Fibroblast of lung (primary cell): ENCODE measurements at regions not wholly inside any gene's neighbourhood (a gene's known extent, or its start where the extent isn't known, plus 50 kb on each side); places are given as distances from the start of the nearest gene placed in this dataset.

ENCODE experiments used
- DNase-seq, 2 donors: peaks; one replicate each; pipeline versions ENCODE4 v3.0.0 to v3.0.0-alpha.2; 2010; ENCODE audit warnings: low read depth in 2 of 2
- H2AFZ ChIP-seq: 2 replicates; pipeline ENCODE4 v1.5.1; 2012; ENCODE audit warnings: low read length, control low read depth, inconsistent platforms
- H3K27ac ChIP-seq: 2 replicates; pipeline ENCODE4 v1.5.1; 2011; ENCODE audit warnings: low read length, control low read depth; ENCODE audit not compliant: insufficient read depth
- H3K27me3 ChIP-seq: 2 replicates; pipeline ENCODE4 v1.5.1; 2011; ENCODE audit warnings: mild to moderate bottlenecking, low read length; ENCODE audit not compliant: control insufficient read depth, insufficient read depth
- H3K36me3 ChIP-seq: 2 replicates; pipeline ENCODE4 v1.5.1; 2011; ENCODE audit warnings: low read length; ENCODE audit not compliant: control insufficient read depth, insufficient read depth
- H3K4me1 ChIP-seq: 2 replicates; pipeline ENCODE4 v1.5.1; 2011; ENCODE audit warnings: low read length; ENCODE audit not compliant: control insufficient read depth, insufficient read depth; ENCODE audit errors: extremely low read depth
- H3K4me2 ChIP-seq: 2 replicates; pipeline ENCODE4 v1.5.1; 2011; ENCODE audit warnings: low read length, control low read depth; ENCODE audit not compliant: insufficient read depth; ENCODE audit errors: extremely low read depth
- H3K4me3 ChIP-seq, 4 experiments: fragments of 200-600 bp in 1 of 4; sonication (generic) in 1 of 4; replicated peaks in 1 of 4; 2 replicates each; pipeline ENCODE4 v1.5.1; 2011 to 2016; ENCODE audit warnings: low read length in 4 of 4, low read depth in 3 of 4, mild to moderate bottlenecking in 3 of 4, control low read depth in 2 of 4, inconsistent platforms in 1 of 4, mixed read lengths in 1 of 4; ENCODE audit not compliant: insufficient read depth in 1 of 4; ENCODE audit errors: control extremely low read depth in 1 of 4
- H3K79me2 ChIP-seq: 2 replicates; pipeline ENCODE4 v1.5.1; 2012; ENCODE audit warnings: mild to moderate bottlenecking, low read length, inconsistent platforms; ENCODE audit not compliant: control insufficient read depth, insufficient read depth
- H3K9ac ChIP-seq: 2 replicates; pipeline ENCODE4 v1.5.1; 2011; ENCODE audit warnings: mild to moderate bottlenecking, low read length, control low read depth; ENCODE audit not compliant: insufficient read depth
- H3K9me3 ChIP-seq: 2 replicates; pipeline ENCODE4 v1.5.1; 2012; ENCODE audit warnings: low read depth, low read length; ENCODE audit not compliant: control insufficient read depth, insufficient read depth
- H4K20me1 ChIP-seq: 2 replicates; pipeline ENCODE4 v1.5.1; 2011; ENCODE audit warnings: low read length; ENCODE audit not compliant: control insufficient read depth, insufficient read depth; ENCODE audit errors: extremely low read depth
- CTCF ChIP-seq, 2 donors: IDR thresholded peaks in 1 of 2; conservative IDR thresholded peaks in 1 of 2; 1 replicate in 1 of 2; 2 replicates in 1 of 2; pipeline ENCODE4 v1.5.1; 2011 to 2012; ENCODE audit warnings: low read length in 2 of 2, control low read depth in 1 of 2, inconsistent platforms in 1 of 2, low read depth in 1 of 2, mild to moderate bottlenecking in 1 of 2
- EZH2 ChIP-seq: IDR thresholded peaks from 2 replicates; pipeline ENCODE4 v1.5.1; 2012; ENCODE audit warnings: low read length, control low read depth, mild to moderate bottlenecking; ENCODE audit errors: missing control alignments

DNA sequence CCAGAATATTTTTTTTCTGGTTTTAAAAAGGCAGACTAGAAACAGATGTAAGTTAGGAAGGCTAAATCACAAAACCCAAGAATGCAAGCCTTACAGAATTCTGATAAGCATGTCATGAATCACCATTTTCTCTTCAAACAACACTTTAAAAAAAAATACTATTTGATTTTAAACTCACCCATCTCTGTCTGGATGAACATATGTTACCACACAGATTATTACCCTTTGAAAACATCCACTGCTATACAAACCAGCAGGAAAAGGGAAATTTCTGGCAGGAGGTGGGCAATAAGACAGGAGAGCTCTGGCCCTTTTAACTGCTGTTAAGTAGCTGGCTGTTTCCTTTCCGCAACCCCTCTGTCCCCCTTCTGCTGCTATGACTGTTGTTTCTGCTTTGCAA is 317.7 kb upstream of the NOCT start:
- Histone ChIP-seq H3K36me3 (no peaks in the 10 kb centered on the region), H3K9me3 (no peaks in the 10 kb centered on the region), H3K9ac (no peak overlapping the region), H4K20me1 (no peaks in the 10 kb centered on the region), H3K27ac (no peak overlapping the region), H2AFZ (no peak overlapping the region), H3K79me2 (no peaks in the 10 kb centered on the region), H3K4me2 (peak overlapping the region; percentile 25), H3K27me3 (no peaks in the 10 kb centered on the region), H3K4me3 (no peak overlapping the region), H3K4me1 (peaks cover 12% of the 10 kb centered on the region)
- peak; percentile 74 to 84 for DNase-seq
- TF ChIP-seq CTCF (conservative IDR thresholded peaks at IDR 0.05 in 1 of 2, IDR thresholded peaks at IDR 0.05 in 1 of 2; ENCODE audit: low read depth in 1 of 2, low read length in 2 of 2): no peak
- TF ChIP-seq EZH2: no peak

DNA sequence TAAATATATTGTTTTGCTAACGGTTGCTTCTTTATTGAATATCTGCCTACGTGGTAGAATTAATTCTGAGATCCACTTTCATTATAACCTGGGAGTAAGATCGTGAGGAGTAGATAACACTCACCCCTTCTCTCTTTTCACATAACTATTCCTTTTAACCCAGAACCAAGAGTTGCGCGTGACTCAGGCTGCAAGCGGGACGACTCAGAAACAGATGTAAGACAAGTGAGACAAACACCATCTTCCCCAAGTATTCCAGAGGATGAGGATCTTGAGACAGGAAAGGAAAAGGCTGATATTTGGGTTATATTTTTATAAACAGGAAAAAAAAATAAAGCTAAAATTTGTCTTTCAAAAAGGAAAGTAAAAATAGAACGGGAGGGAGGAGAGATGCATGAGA is 318.8 kb upstream of the NOCT start:
- DNase-seq: peak; percentile 25 to 36
- H3K4me1 ChIP-seq: peaks cover 9% of the 10 kb centered on the region
- no peaks in the 10 kb centered on the region for H3K36me3 ChIP-seq
- peak overlapping the region in 1 of 4 experiments; percentile 0 for H3K4me3 ChIP-seq
- TF ChIP-seq CTCF (conservative IDR thresholded peaks at IDR 0.05 in 1 of 2, IDR thresholded peaks at IDR 0.05 in 1 of 2; ENCODE audit: low read depth in 1 of 2, low read length in 2 of 2): no peak
- TF ChIP-seq EZH2: no peak
- no peak overlapping the region for H2AFZ ChIP-seq
- H3K27me3 ChIP-seq: no peaks in the 10 kb centered on the region
- peak overlapping the region; percentile 70 for H3K4me2 ChIP-seq
- H3K9me3 ChIP-seq: no peaks in the 10 kb centered on the region
- no peak overlapping the region for H3K9ac ChIP-seq
- no peaks in the 10 kb centered on the region for H3K79me2 ChIP-seq
- peak overlapping the region; percentile 9 for H3K27ac ChIP-seq
- H4K20me1 ChIP-seq: no peaks in the 10 kb centered on the region

DNA sequence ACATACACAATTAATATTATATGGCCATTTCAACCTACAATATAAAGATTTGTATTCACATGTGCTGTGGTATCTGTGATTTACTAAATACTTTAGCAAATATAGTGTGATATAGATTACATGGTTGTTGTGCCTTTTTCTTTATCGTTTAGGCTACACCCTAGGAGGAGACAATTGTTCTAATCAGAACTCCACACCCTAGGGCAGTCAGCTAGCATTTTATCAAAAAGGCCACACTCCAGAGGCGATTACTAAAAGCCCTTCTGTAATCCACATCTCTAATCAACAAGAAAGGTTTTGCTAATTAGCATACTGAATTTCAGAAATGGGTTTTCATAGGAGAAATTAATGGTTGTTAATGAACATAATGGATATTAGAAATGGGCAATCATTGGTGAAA is 319.5 kb upstream of the NOCT start:
- Histone ChIP-seq H2AFZ (no peak overlapping the region), H3K4me2 (no peak overlapping the region), H3K79me2 (no peaks in the 10 kb centered on the region), H3K36me3 (no peaks in the 10 kb centered on the region), H3K9ac (no peak overlapping the region), H3K9me3 (no peaks in the 10 kb centered on the region), H3K27ac (no peak overlapping the region), H3K4me1 (peaks cover 9% of the 10 kb centered on the region), H3K4me3 (no peak overlapping the region), H4K20me1 (no peaks in the 10 kb centered on the region), H3K27me3 (no peaks in the 10 kb centered on the region)
- DNase-seq: no peak
- TF ChIP-seq EZH2 (no peak), CTCF (conservative IDR thresholded peaks at IDR 0.05 in 1 of 2, IDR thresholded peaks at IDR 0.05 in 1 of 2; ENCODE audit: low read depth in 1 of 2, low read length in 2 of 2) (no peak)
